Skin of body (tissue), 1 donor: ENCODE measurements at regions not wholly inside any gene's neighbourhood (a gene's known extent, or its start where the extent isn't known, plus 50 kb on each side); places are given as distances from the start of the nearest gene placed in this dataset.

Experiments
- DNase-seq: peaks from one replicate; lab custom pipeline; 2025; lab: John Stamatoyannopoulos, UW

DNA sequence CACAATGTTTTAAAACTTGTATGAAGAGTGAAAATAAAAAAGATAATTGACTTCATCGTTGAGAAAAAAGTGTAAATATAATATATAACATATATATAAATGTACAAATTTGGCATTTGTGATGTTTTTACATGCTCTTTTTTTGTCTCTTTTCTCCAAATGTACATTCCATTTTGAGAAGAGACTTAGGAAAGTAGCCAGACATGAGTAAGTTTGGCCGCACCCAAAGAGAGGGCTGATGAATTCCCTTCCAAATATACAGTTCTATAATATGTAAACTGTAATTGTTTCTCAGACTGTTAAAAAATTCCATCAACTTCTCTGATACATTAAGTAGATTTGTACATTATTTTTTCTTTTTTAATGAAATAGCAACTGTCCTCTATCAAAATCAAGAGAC lies 193.2 kb upstream of the MAP3K1 start:
- peak; percentile 37 for DNase-seq

DNA sequence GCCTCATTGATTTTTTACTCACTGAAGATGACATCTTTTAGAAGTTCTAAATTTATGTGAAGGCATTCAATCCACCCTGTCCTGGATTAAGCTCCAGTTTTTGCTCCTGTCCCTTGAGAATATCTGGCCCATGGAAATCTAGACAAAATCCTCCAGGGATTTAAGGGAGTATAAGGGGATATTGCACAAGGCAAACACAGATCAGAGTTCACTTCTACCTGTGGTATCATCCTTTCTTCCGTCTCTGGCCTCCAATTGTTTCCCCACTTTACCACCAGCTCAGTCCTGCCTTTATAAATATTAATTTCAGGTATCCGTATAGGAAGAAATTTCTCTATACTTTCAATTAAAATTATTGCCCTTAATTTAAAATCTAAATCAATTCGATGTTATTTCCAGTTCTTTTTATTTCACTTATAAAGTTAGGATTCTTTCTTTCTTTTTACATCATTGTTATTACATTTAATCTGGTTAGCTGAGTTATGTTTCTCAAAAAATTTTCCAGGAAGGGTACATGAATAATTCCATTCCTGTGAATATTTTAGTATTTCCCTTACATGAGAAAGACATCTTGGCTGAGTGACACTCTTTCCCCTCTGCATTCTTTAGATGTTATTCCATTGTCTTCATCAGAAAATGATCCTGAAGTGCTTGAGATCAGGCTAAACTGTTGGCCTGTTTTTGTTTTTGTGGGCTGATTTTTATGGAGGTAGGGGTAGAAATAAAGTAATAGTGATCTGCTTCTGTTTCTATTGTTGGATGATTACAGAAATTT lies 194.3 kb upstream of the MAP3K1 start:
- no peak for DNase-seq

DNA sequence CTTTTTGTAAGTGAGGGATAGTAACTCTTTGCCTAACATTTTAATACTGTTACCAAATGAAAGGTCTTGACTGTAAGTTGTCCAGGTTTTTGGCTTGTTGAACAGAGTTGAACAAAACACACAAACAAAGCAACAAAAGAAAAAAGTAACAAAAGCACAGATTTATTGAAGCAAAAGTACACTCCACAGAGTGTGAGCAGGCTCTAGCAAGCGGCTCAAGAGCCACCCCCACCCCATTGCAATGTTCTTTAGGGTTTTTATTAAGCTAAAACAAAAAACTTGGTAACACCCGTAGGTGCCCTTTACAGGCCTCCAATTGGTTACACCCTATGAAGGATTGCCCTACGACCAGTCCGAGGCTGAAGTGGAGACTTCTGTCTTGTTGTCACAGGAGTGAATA lies 197.4 kb upstream of the MAP3K1 start:
- no peak for DNase-seq

DNA sequence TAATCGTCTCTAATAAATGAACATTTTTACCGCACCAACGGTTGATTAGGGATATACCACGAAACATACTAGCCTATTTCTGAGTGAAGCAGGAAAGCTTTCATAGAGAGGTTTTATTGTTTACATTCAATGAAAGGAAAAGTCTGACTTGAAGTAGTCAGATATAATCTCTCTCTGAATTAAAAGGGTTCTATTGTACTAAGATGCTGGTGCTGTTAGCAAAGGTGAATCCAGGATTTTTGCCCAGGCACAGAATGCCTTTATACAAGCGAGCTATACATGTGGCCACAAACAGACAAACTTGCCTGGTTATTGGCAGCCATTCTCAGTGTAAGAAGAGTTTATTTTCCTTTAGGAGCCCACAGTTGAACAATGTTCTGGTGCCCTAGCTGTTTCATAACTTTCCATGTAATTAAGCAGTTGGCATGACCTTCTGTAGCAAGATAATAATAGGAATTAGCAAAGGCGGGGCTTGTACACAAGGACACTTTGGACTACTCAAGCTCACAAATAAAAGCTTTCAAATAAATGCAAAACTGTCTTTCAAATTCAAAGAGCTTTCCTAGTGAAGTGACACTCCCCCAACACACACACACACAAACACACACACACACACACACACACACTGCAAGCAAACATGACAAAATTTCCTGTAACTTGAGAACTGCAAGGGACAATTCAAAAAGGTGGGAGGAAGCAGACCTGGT lies 198.7 kb upstream of the MAP3K1 start:
- DNase-seq, result no peak

DNA sequence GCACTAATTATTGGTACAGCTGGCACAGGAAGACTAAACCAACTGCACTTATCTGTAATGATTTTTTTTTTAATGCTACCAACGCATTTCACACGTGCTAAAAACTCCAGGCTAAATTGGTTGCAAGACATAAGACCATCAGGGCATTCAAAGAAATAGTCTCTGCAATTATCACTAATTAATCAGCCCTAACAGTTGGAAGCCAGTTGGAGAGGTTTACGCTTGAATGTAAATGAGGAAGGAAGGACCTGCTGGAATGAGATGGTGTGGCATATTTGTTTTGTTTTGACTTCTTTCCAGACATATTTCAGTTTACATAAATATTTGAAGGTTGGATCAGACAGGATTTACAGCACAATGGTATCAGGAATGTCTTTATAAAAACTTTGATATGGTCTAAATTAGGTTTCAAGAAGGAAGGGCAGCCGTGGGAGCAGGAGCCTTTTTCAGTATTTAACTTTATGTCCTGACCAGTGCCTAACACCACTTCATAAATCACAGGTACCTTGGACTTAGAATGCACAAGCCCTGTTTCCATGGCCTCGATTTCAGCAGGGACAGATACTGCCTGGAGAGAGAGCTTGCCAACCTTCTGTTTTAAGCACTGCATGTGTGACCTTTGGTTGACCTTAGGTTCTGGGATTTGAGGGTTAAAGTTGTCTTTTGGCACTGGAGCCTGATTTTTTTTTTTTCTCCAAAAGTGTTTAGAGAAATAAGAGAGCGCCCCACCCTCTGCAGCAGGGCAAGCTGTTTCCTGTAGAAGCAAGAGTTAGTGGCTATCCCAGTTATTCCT lies 199.8 kb upstream of the MAP3K1 start:
- DNase-seq, result peak; percentile 39

DNA sequence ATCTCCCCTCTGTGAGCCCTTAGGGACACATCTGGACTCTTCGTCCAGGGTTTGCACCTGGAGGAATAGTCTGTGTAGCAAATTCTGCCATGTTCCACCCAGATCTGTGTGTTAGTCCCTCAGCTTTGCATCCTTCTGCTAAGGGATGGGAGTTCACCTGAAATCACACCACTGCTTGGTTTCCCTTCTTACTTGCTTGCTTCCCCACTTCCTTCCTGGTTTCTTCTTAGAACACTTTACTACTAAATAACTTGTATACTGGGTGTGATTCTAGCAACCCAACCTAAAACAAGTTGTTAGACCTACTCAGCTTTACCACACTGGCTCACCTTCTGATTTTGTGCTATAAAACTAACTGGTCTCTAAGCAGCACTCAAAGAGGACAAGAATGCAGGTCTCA lies 202.6 kb upstream of the MAP3K1 start:
- no peak for DNase-seq

DNA sequence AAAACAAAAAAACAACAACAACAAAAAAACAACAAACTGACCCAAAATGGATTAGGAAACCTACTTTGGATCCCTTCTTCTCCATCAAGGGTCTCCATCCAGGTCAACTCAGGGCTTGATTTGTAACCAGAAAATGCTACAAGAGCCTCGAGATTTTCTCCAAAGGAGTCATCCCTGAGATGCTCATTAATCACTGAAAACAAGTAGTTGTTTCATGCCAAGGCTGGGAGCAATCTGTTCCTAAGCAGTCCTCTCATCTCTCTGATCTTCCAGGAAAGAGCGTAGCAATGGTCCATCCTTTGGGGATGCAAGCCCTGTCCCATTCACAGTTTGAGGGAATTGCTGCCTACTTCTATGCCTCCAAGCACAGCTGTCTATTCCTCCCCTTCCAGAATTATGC lies 203.0 kb upstream of the MAP3K1 start:
- DNase-seq, result no peak

DNA sequence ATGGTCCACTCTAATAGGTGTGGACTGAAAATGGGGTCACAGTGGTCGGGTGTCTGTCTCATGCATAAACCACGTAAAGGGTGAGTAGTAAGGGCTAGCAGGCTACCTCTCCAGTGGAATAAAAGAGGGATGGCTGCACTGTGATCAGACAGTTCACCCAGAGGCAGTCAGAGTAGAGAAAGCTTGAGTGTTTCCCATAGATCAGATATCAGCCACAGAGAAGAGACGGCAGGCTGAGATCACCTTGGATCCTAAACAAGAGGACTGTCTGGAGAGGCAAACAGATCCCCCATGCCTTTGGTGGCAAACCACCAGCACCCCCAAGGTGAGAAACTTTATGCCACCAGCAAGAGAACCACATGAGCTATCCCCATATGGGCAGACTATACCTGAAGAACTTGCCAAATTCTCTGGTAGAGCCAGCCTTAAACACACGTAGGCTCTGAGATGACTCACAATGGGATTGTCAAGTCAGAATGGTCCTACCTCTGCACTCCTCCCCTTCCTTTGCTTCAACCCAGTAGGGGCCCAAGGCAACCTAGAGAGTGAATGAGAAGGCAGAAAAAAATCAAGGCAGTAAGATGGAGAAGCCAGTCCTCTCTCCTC lies 205.2 kb upstream of the MAP3K1 start:
- no peak for DNase-seq

DNA sequence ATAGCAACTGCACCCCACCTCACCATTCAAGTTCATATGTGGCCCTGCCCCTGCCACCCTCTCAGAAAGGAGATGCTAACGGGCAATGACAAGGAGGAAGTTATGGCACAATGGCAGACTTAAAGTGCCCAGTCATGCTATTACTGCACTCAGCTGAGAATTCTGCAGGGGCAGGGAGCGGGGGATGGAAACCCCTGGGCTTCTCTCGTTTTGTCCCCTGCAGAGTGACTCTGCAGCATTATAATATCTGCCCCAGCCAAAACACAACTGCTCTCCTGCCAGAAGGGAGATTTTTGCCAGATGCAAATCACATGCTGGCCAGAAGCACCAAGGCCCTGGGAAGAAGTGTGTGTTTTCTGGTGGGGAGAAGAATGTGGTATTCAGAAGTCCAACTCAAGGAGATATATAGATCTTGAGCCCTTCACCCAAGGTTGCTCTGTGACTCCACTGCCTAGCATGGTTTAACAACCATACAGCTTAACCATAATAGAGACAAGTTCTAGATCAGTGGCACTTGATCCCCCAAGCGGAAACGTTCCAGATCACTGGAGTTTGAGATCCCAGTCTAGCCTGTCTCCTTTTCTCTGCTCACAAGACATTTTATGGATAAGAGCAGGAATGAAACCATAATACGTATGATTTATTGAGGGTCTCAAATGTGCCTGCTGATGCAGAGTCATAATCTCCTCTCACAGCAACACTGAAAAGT lies 207.0 kb upstream of the MAP3K1 start:
- DNase-seq, result no peak

DNA sequence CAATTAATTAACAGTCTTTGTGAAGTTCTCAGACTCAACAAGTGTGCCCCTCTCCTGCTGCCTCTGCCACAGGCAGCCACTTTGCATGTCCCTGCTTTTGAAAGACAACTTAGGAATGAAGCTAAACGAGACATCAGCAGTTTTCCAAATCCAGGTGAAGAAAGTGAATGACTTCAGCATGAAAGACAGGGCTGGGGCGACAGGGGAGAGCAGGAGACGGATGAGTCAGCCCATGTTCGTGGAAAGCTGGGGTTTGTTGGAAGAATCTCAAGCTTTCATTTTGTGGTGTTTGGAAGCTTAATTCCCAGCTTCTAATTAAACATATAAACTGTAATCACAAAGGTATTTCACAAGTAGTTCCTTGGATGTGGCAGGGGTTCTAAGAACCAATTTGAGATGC lies 207.8 kb upstream of the MAP3K1 start:
- DNase-seq, result peak; percentile 64

DNA sequence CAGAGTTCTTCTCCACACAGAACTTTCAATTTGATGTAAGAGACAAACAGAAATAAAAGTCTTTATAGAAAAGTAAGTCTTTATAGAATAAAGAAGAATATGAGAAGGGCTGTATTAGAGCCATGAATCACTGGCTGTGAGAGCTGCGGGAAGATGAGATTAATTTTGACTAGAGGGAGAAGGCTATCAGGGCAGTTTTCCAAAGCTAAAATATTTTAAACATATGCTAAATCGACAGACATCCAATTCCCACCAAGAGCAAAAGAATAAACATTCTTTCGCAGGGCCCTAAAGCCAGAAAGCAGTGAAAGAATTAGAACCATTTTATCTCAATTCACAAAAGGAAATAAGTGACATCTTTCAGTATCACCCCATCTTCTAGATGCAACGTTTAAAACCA lies 208.3 kb upstream of the MAP3K1 start:
- peak; percentile 64 for DNase-seq

DNA sequence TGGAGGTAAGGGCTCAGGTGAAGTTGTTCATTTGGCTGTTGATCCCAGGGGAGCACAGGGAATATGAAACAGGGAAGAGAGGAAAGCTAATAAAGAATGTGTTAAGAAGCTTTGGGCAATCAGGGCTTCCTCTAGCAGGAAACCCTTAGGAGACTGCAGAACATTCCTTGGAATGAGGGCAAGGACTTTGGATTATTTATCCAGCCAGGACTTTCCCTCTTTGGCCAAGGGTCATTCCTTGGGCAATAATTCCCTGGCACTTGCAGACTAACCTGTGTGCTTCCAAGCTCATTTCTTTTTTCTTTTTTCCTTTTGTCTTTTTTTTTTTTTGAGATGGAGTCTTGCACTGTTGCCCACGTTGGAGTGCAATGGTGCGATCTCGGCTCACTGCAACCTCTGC lies 209.2 kb upstream of the MAP3K1 start:
- DNase-seq, result no peak

DNA sequence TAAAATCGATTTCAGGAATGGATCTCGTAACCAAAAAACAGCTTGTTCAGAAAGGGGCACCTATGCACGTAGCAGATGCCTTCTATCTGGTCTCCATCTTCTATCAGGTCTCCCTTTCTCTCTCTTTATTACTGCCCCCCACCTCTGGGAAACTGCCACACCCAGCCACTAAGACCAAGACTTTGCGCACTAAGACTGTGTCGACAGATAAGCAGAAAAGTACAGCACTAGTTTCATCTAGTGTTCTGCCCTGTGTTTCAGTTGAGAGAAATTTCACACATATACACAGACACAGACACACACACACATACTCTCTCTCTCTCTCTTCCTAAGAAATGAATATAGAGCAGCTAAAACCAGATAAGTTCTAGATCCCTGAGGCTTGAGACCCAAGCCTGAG lies 210.1 kb upstream of the MAP3K1 start:
- no peak for DNase-seq

DNA sequence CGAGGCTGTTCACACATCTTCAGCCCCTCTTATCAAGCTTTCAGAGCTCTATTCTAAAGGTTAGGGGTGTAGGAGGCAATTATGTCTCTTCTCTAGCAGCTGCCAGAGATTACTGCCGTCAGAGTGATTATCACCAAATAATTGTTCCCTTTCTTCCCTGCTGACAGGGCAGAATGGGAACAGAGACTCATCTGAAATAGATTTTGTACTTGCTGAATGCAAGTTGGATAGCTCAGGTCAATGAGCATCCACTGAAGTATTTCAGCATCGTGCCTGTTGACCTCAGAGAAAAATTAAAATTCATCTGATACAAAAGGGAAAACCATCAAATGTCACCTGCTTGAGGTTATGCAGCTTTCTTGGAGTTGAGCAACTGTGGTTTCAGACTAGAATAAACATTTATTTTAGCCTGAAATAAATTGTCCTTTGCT lies 213.7 kb upstream of the MAP3K1 start:
- no peak for DNase-seq

DNA sequence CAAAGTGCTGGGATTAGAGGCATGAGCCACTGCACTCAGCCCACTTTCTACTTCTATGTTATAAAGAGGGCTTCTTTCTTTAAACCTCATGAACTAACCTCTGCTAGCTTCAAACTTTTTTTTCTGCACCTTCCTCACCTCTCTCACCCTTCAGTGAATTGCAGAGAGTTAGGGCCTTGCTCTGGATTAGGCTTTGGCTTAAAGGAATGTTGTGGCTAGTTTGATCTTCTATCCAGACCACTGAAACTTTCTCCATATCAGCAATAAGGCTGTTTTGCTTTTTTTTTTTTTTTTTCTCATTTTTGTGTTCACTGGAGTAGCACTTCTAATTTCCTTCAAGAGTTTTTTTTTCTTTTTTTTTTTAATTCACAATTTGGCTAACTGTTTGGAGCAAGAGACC lies 216.4 kb upstream of the MAP3K1 start:
- DNase-seq, result no peak

DNA sequence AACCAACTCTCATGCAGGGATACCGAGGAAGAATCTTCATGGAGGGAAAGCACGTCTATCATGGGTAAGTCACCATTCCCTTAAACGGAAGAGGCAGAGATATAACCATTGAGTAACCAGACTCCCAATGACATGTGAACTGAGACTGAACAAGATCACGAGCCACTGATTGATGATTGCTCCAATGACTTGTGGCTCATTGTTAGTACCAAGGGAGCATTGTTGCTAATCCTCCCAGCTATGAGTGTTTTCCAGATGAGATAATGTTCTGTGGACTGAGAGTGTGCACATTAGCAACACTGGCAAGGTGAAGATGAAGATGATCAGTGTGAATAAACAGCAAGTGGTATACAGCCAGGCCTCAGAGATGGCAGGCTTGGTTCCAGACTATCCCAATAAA lies 219.2 kb upstream of the MAP3K1 start:
- DNase-seq, result no peak

DNA sequence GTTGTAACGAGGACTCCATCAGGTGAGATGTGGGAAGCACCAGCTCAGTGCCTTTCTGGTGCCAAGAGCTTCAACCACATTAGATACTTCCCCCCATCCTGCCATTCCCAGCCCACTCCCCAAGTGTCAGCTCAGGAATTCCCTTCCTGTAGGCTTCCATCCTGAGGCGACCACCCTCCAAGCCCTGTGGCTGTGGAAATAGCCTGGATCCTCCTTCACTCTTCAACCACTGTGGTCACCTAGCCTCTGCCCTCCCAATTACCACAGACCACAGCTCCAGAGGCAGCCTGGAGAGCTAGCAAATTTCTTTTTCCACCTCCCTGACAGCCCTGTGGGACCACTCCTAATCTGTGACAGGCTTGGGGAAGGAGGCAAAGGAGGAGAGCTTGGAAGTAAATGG lies 219.8 kb upstream of the MAP3K1 start:
- no peak for DNase-seq

DNA sequence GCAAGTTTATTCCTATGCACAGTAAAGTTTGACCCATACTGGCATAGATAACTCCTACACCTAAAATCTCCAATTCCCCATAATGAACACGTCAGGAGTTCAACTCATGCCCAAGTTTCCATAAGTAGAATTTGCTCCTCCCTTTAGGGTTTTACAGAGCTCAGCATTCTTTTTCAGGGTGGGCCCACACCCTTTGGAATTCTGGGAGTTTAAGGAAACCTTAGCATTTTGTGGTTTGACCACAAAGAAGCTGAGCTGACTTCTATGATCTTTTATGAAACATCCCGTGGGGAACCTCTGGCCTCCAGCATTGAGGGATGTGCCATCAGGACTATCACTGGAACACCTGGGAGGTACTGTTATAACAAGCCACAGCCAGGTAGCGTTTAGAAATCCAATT lies 220.6 kb upstream of the MAP3K1 start:
- DNase-seq, result no peak

DNA sequence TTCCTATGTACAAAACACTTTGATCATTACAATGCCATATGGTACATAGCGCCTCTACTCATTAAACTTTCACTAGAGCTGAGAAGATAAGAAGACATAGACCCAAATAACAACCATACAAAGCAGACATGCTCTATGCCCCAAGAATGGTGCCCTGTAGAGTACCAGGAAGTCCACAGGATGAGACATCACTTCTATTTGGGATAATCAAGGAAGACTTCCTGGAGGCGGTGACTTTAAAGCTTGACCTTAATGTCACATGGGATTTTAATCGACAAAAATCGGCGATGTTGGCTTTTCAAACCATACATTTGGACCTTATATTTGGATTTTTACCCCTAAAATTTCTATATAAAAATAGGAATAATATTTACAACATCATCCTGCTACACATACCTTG lies 224.3 kb upstream of the MAP3K1 start:
- no peak for DNase-seq

DNA sequence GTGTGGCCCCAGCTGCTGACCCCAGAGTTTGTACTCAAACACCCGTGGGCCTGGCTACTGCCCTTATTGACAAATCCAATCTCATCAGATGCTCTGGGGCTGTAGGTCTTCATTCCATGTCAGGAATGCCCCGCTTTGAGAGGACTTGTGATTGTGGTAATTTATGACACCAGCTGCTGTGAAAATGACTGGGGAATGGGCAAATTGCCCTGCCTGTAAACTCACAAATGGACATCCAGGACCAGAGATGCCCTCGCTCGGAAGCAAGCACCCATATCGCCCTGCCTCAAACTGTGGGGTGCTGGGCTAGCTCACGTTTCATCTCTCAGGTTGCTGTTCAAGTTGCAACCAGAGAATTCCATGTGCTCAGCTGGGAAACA lies 225.9 kb upstream of the MAP3K1 start:
- no peak for DNase-seq
